ENCODE measurements at regions not wholly inside any gene's neighbourhood (a gene's known extent, or its start where the extent isn't known, plus 50 kb on each side); places are given as distances from the start of the nearest gene placed in this dataset.
"Not testable (repeated sequence)": the region's sequence is repeated elsewhere in the genome, so short reads cannot be mapped to it uniquely, and the experiment has no call there.

- intact Hi-C loops (cut with DNase I), result no loop called here
- DNase-seq, result no peak
These were observed 232.5 kb upstream of the ZSWIM2 start for GRCh38 chr2:187081461-187081860.

GRCh38 chr2:187079901-187080300, 230.9 kb upstream of the ZSWIM2 start:
- DNase-seq, result no peak
- intact Hi-C loops (cut with DNase I), result no loop called here

- intact Hi-C loops (cut with DNase I), result no loop called here
- peak in 1 of 10 donors; percentile 46 for DNase-seq
These were observed 229.3 kb upstream of the ZSWIM2 start for GRCh38 chr2:187078297-187078696.

GRCh38 chr2:187075671-187076070, 226.7 kb upstream of the ZSWIM2 start:
- DNase-seq, result no peak
- intact Hi-C loops (cut with DNase I), result no loop called here

- DNase-seq, result no peak
- intact Hi-C loops (cut with DNase I), result no loop called here
These were observed 226.2 kb upstream of the ZSWIM2 start for GRCh38 chr2:187075199-187075635.

- DNase-seq, result no peak
- intact Hi-C loops (cut with DNase I), result no loop called here
These were observed 209.2 kb upstream of the ZSWIM2 start for GRCh38 chr2:187058198-187058597.

GRCh38 chr2:187057466-187057865, 208.5 kb upstream of the ZSWIM2 start:
- no peak for DNase-seq
- intact Hi-C loops (cut with DNase I), result no loop called here

- no peak for DNase-seq
- intact Hi-C loops (cut with DNase I), result no loop called here
These were observed 207.7 kb upstream of the ZSWIM2 start for GRCh38 chr2:187056416-187057334.

- DNase-seq, result no peak
- intact Hi-C loops (cut with DNase I), result no loop called here
These were observed 206.5 kb upstream of the ZSWIM2 start for GRCh38 chr2:187055463-187055862.

- no peak for DNase-seq
- intact Hi-C loops (cut with DNase I), result no loop called here
These were observed 205.7 kb upstream of the ZSWIM2 start for GRCh38 chr2:187054501-187055319.

GRCh38 chr2:187051350-187051749, 202.4 kb upstream of the ZSWIM2 start:
- intact Hi-C loops (cut with DNase I), result no loop called here
- no peak for DNase-seq

- intact Hi-C loops (cut with DNase I), result no loop called here
These were observed 201.5 kb upstream of the ZSWIM2 start for GRCh38 chr2:187050409-187050998.

GRCh38 chr2:187037310-187037709, 188.3 kb upstream of the ZSWIM2 start:
- intact Hi-C loops (cut with DNase I), result no loop called here
- DNase-seq, result no peak

More at GRCh38 chr2:187050409-187050998, 201.5 kb upstream of the ZSWIM2 start:
- no peak for DNase-seq

- intact Hi-C loops (cut with DNase I), result no loop called here
- DNase-seq, result no peak
These were observed 185.5 kb upstream of the ZSWIM2 start for GRCh38 chr2:187034434-187034833.

- intact Hi-C loops (cut with DNase I), result no loop called here
- no peak for DNase-seq
These were observed 175.8 kb upstream of the ZSWIM2 start for GRCh38 chr2:187024739-187025138.

GRCh38 chr2:187023996-187024395, 175.0 kb upstream of the ZSWIM2 start:
- DNase-seq; intact Hi-C loops (cut with DNase I): not testable (repeated sequence)

GRCh38 chr2:187017438-187017837, 168.5 kb upstream of the ZSWIM2 start:
- intact Hi-C loops (cut with DNase I), result no loop called here

GRCh38 chr2:187013058-187013457, 164.1 kb upstream of the ZSWIM2 start:
- DNase-seq, result no peak
- intact Hi-C loops (cut with DNase I), result no loop called here

More at GRCh38 chr2:187017438-187017837, 168.5 kb upstream of the ZSWIM2 start:
- DNase-seq, result no peak

- intact Hi-C loops (cut with DNase I), result no loop called here
These were observed 162.3 kb upstream of the ZSWIM2 start for GRCh38 chr2:187011206-187011832.

GRCh38 chr2:187009483-187010239, 160.7 kb upstream of the ZSWIM2 start:
- no peak for DNase-seq
- intact Hi-C loops (cut with DNase I), result no loop called here

More at GRCh38 chr2:187011206-187011832, 162.3 kb upstream of the ZSWIM2 start:
- DNase-seq, result no peak
